H1 (cell line): ENCODE measurements at regions not wholly inside any gene's neighbourhood (a gene's known extent, or its start where the extent isn't known, plus 50 kb on each side); places are given as distances from the start of the nearest gene placed in this dataset.

Experiments
- HDAC2 ChIP-seq, 2 experiments: fragments of 300-600 bp in 1 of 2; sonication (generic) in 1 of 2; IDR thresholded peaks; 2 replicates each; pipeline ENCODE4 v1.6.1; 2011 to 2012; ENCODE audit warnings: low read depth in 2 of 2, low read length in 2 of 2, mild to moderate bottlenecking in 2 of 2, moderate library complexity in 2 of 2, borderline replicate concordance in 1 of 2, inconsistent platforms in 1 of 2

- TF ChIP-seq HDAC2 (IDR thresholded peaks at IDR 0.05; ENCODE audit: borderline replicate concordance in 1 of 2, low read depth in 2 of 2, low read length in 2 of 2), result no peak
Observed at GRCh38 chr11:41866525-41866924, 407.1 kb upstream of the LRRC4C start (continued).
